IMR-90 (cell line): ENCODE measurements at regions not wholly inside any gene's neighbourhood (a gene's known extent, or its start where the extent isn't known, plus 50 kb on each side); places are given as distances from the start of the nearest gene placed in this dataset.

Source experiments
- ATAC-seq: fragments of 200-7000 bp; cut with Tn5 transposase; 2 replicates; pipeline ENCODE4 v1.9.1; 2020; ENCODE audit warnings: low read depth, mild to moderate bottlenecking, moderate library complexity
- BruUV-seq: library from RNA; stranded (reverse); fragments of 400-500 nt; replicated peaks from 2 replicates; lab custom pipeline; 2021; lab: Mats Ljungman, UMichigan
- CTCF ChIA-PET: fragments of 300-600 bp; formaldehyde crosslinking; extraction: SDS; loops from one replicate; lab custom pipeline; 2021; ENCODE audit warnings: antibody characterized with exemption; lab: Yijun Ruan, JAX
- POLR2A ChIA-PET: fragments of 300-600 bp; sonication (Branson Sonifier 250); formaldehyde crosslinking; loops from one replicate; lab custom pipeline; 2022; ENCODE audit warnings: antibody characterized with exemption; ENCODE audit not compliant: unreplicated experiment; lab: Charles Lee
- DNase-seq: peaks from one replicate; pipeline ENCODE4 v3.0.0; 2013
- H2AFZ ChIP-seq: replicated peaks from 2 replicates; pipeline ENCODE3; 2013; ENCODE audit warnings: low read length, mild to moderate bottlenecking; ENCODE audit not compliant: poor library complexity
- H2AK5ac ChIP-seq: 2 replicates; pipeline ENCODE4 v1.6.1; 2013; ENCODE audit warnings: low read depth, low read length, inconsistent platforms
- H2AK9ac ChIP-seq: replicated peaks from 2 replicates; pipeline ENCODE3; 2013; ENCODE audit warnings: mild to moderate bottlenecking, low read depth, low read length, moderate library complexity; ENCODE audit not compliant: poor library complexity
- H2BK120ac ChIP-seq: 2 replicates; pipeline ENCODE4 v1.6.1; 2013; ENCODE audit warnings: low read depth, low read length, inconsistent platforms
- H2BK15ac ChIP-seq: 3 replicates; pipeline ENCODE4 v1.6.1; 2013; ENCODE audit warnings: low read depth, low read length, inconsistent platforms
- H2BK20ac ChIP-seq: 2 replicates; pipeline ENCODE4 v1.6.1; 2013; ENCODE audit warnings: low read depth, mild to moderate bottlenecking, inconsistent platforms, low read length, moderate library complexity
- H2BK5ac ChIP-seq: 2 replicates; pipeline ENCODE4 v1.6.1; 2013; ENCODE audit warnings: mild to moderate bottlenecking, low read depth, low read length, inconsistent platforms; ENCODE audit not compliant: poor library complexity, severe bottlenecking
- H3K14ac ChIP-seq: replicated peaks from 2 replicates; pipeline ENCODE4 v1.6.1; 2013; ENCODE audit warnings: low read depth, low read length, inconsistent platforms
- H3K18ac ChIP-seq: 2 replicates; pipeline ENCODE4 v1.6.1; 2013; ENCODE audit warnings: low read depth, low read length, control low read depth
- H3K23ac ChIP-seq: 2 replicates; pipeline ENCODE4 v1.6.1; 2013; ENCODE audit warnings: low read depth, low read length, inconsistent platforms
- H3K27ac ChIP-seq: 2 replicates; pipeline ENCODE4 v1.5.1; 2013; ENCODE audit warnings: mild to moderate bottlenecking, control low read depth, low read length; ENCODE audit not compliant: insufficient read depth
- H3K27me3 ChIP-seq: 2 replicates; pipeline ENCODE4 v1.6.1; 2013; ENCODE audit warnings: low read length; ENCODE audit not compliant: control insufficient read depth, insufficient read depth
- H3K36me3 ChIP-seq: 2 replicates; pipeline ENCODE4 v1.6.1; 2013; ENCODE audit warnings: low read length, mixed read lengths; ENCODE audit not compliant: control insufficient read depth, insufficient read depth
- H3K4ac ChIP-seq: 2 replicates; pipeline ENCODE4 v1.6.1; 2013; ENCODE audit warnings: low read depth, low read length, inconsistent platforms
- H3K4me1 ChIP-seq: 2 replicates; pipeline ENCODE4 v1.6.1; 2013; ENCODE audit warnings: low read length, mixed read lengths; ENCODE audit not compliant: control insufficient read depth, insufficient read depth
- H3K4me2 ChIP-seq: 2 replicates; pipeline ENCODE4 v1.6.1; 2013; ENCODE audit warnings: low read depth, mild to moderate bottlenecking, control low read depth, low read length, moderate library complexity
- H3K4me3 ChIP-seq: 2 replicates; pipeline ENCODE4 v1.5.1; 2013; ENCODE audit warnings: low read depth, mild to moderate bottlenecking, control low read depth, low read length, moderate library complexity; ENCODE audit not compliant: insufficient read depth
- H3K56ac ChIP-seq: 2 replicates; pipeline ENCODE4 v1.6.1; 2013; ENCODE audit warnings: low read length, inconsistent platforms; ENCODE audit not compliant: insufficient read depth; ENCODE audit errors: extremely low read depth
- H3K79me1 ChIP-seq, 2 experiments: 2 replicates each; pipeline ENCODE4 v1.6.1; 2013; ENCODE audit warnings: low read length in 2 of 2, inconsistent platforms in 1 of 2, low read depth in 1 of 2
- H3K9ac ChIP-seq: 2 replicates; pipeline ENCODE4 v1.6.1; 2013; ENCODE audit warnings: low read depth, low read length, control low read depth
- H3K9me1 ChIP-seq: 2 replicates; pipeline ENCODE4 v1.6.1; 2013; ENCODE audit warnings: low read length, inconsistent platforms; ENCODE audit not compliant: insufficient read depth
- H3K9me3 ChIP-seq: 2 replicates; pipeline ENCODE4 v1.6.1; 2013; ENCODE audit warnings: low read length; ENCODE audit not compliant: control insufficient read depth, insufficient read depth
- H4K20me1 ChIP-seq: 2 replicates; pipeline ENCODE4 v1.6.1; 2013; ENCODE audit warnings: low read length, inconsistent platforms; ENCODE audit not compliant: insufficient read depth
- H4K5ac ChIP-seq: 2 replicates; pipeline ENCODE4 v1.6.1; 2013; ENCODE audit warnings: mild to moderate bottlenecking, low read depth, low read length, control low read depth
- H4K8ac ChIP-seq, 2 experiments: 2 replicates each; pipeline ENCODE4 v1.6.1; 2013; ENCODE audit warnings: low read depth in 2 of 2, low read length in 2 of 2, control low read depth in 1 of 2, inconsistent platforms in 1 of 2
- H4K91ac ChIP-seq: 2 replicates; pipeline ENCODE4 v1.6.1; 2013; ENCODE audit warnings: low read depth, low read length, inconsistent platforms; ENCODE audit not compliant: insufficient read depth
- BHLHE40 ChIP-seq: fragments of 150-350 bp; IDR thresholded peaks from 2 replicates; pipeline ENCODE4 v1.6.1; 2016; ENCODE audit warnings: mild to moderate bottlenecking, low read depth, low read length
- CEBPB ChIP-seq: IDR thresholded peaks from 2 replicates; pipeline ENCODE4 v1.6.1; 2012; ENCODE audit warnings: low read depth, low read length, improper control_type of control experiment
- CHD1 ChIP-seq: IDR thresholded peaks from 2 replicates; pipeline ENCODE4 v1.6.1; 2012; ENCODE audit warnings: low read depth, low read length, improper control_type of control experiment
- CTCF ChIP-seq: conservative IDR thresholded peaks from 2 replicates; pipeline ENCODE4 v1.5.1; 2012; ENCODE audit warnings: mild to moderate bottlenecking, low read depth, low read length, improper control_type of control experiment
- ELK1 ChIP-seq: fragments of 150-350 bp; IDR thresholded peaks from 2 replicates; pipeline ENCODE4 v1.6.1; 2016; ENCODE audit warnings: low read depth, mild to moderate bottlenecking, low read length, moderate library complexity, borderline replicate concordance
- FOS ChIP-seq: fragments of 150-350 bp; IDR thresholded peaks from 2 replicates; pipeline ENCODE4 v1.6.1; 2016; ENCODE audit warnings: low read depth, low read length
- MAFK ChIP-seq: IDR thresholded peaks from 2 replicates; pipeline ENCODE4 v1.6.1; 2012; ENCODE audit warnings: low read depth, low read length, improper control_type of control experiment
- MAZ ChIP-seq: IDR thresholded peaks from 2 replicates; pipeline ENCODE4 v1.6.1; 2012; ENCODE audit warnings: low read depth, mild to moderate bottlenecking, low read length, improper control_type of control experiment, moderate library complexity, borderline replicate concordance
- MXI1 ChIP-seq: IDR thresholded peaks from 2 replicates; pipeline ENCODE4 v1.6.1; 2012; ENCODE audit warnings: low read depth, mild to moderate bottlenecking, low read length, moderate library complexity, borderline replicate concordance
- NFE2L2 ChIP-seq: fragments of 150-350 bp; IDR thresholded peaks from 2 replicates; pipeline ENCODE4 v1.6.1; 2016; ENCODE audit warnings: low read depth, mild to moderate bottlenecking, low read length
- POLR2A ChIP-seq: IDR thresholded peaks from 2 replicates; pipeline ENCODE4 v1.6.1; 2012; ENCODE audit warnings: mild to moderate bottlenecking, low read depth, low read length
- RAD21 ChIP-seq: IDR thresholded peaks from 2 replicates; pipeline ENCODE4 v1.6.1; 2012; ENCODE audit warnings: low read length, improper control_type of control experiment
- RCOR1 ChIP-seq: IDR thresholded peaks from 2 replicates; pipeline ENCODE4 v1.6.1; 2012; ENCODE audit warnings: mild to moderate bottlenecking, low read length, improper control_type of control experiment; ENCODE audit not compliant: insufficient replicate concordance
- RFX5 ChIP-seq: IDR thresholded peaks from 2 replicates; pipeline ENCODE4 v1.8.0; 2012; ENCODE audit warnings: low read depth, mild to moderate bottlenecking, low read length, moderate library complexity
- SMC3 ChIP-seq: fragments of 150-350 bp; IDR thresholded peaks from 2 replicates; pipeline ENCODE4 v1.6.1; 2016; ENCODE audit warnings: low read depth, mild to moderate bottlenecking, antibody characterized with exemption, low read length, moderate library complexity
- USF2 ChIP-seq: fragments of 150-350 bp; IDR thresholded peaks from 2 replicates; pipeline ENCODE4 v1.6.1; 2017; ENCODE audit warnings: mild to moderate bottlenecking, antibody characterized with exemption, low read length, low read depth
- WGBS, 2 experiments: methylation state at CpG; one replicate each; pipeline versions ENCODE4 v1.1.5 to v1.1.7; 2013; ENCODE audit warnings: missing lambda C conversion rate in 2 of 2; ENCODE audit not compliant: insufficient read length in 1 of 2; ENCODE audit errors: extremely low coverage in 2 of 2; 5-methylcytosine and 5-hydroxymethylcytosine counted together
- dilution Hi-C: fragments of 300-500 bp; cut with HindIII; formaldehyde crosslinking; loops from one replicate; pipeline ENCODE4 v1.14.3; 2018; ENCODE audit warnings: low sequenced_read_pairs; ENCODE audit not compliant: unreplicated experiment
- in situ Hi-C: fragments of 300-500 bp; cut with MboI; formaldehyde crosslinking; loops from 3 replicates; pipeline ENCODE4 v1.14.3; 2019; ENCODE audit warnings: low sequenced_read_pairs, inconsistent platforms, mixed read lengths
- intact Hi-C: fragments of 100-400 bp; cut with micrococcal nuclease; formaldehyde crosslinking; loops from 2 replicates; pipeline ENCODE4 v1.10.0; 2022

GRCh38 chr5:152262667-152263066 lies 142.4 kb downstream of the NMUR2 start:
- Histone ChIP-seq H2AFZ (no peak overlapping the region), H4K5ac (no peak overlapping the region), H3K4me2 (no peak overlapping the region), H3K79me1 (no peaks in the 10 kb centered on the region), H2BK5ac (no peak overlapping the region), H3K36me3 (no peaks in the 10 kb centered on the region), H3K23ac (no peak overlapping the region), H3K27ac (no peak overlapping the region), H3K14ac (no peak overlapping the region), H3K9me3 (peaks cover 5% of the 10 kb centered on the region), H3K56ac (no peak overlapping the region), H4K91ac (no peak overlapping the region), H3K9ac (no peak overlapping the region), H2BK15ac (no peak overlapping the region), H2BK20ac (no peak overlapping the region), H3K9me1 (no peaks in the 10 kb centered on the region), H4K20me1 (no peaks in the 10 kb centered on the region), H3K18ac (no peak overlapping the region), H3K4ac (no peak overlapping the region), H2AK9ac (no peak overlapping the region), H3K4me3 (no peak overlapping the region), H3K4me1 (no peaks in the 10 kb centered on the region), H4K8ac (no peak overlapping the region), H2AK5ac (no peak overlapping the region), H2BK120ac (no peak overlapping the region), H3K27me3 (no peaks in the 10 kb centered on the region)
- POLR2A ChIA-PET, result no interaction called here
- 41% methylated on average over 2 of the region's 4 CpGs; no CpG with 5 or more reads in 1 of the 2 experiments for WGBS, 2 experiments
- CTCF ChIA-PET, result no interaction called here
- BruUV-seq, result no TSS peak
- in situ Hi-C loops (no loop called here), dilution Hi-C loops (no loop called here), intact Hi-C loops (no loop called here)
- DNase-seq, result no peak
- ATAC-seq, result no peak
- TF ChIP-seq BHLHE40 (no peak), CHD1 (no peak), FOS (no peak), MXI1 (no peak), NFE2L2 (no peak), MAFK (no peak), SMC3 (no peak), RCOR1 (no peak), MAZ (no peak), RAD21 (no peak), USF2 (no peak), CTCF (no peak), POLR2A (no peak), RFX5 (no peak), CEBPB (no peak), ELK1 (no peak)
